ENCODE measurements at regions not wholly inside any gene's neighbourhood (a gene's known extent, or its start where the extent isn't known, plus 50 kb on each side); places are given as distances from the start of the nearest gene placed in this dataset.

DNA sequence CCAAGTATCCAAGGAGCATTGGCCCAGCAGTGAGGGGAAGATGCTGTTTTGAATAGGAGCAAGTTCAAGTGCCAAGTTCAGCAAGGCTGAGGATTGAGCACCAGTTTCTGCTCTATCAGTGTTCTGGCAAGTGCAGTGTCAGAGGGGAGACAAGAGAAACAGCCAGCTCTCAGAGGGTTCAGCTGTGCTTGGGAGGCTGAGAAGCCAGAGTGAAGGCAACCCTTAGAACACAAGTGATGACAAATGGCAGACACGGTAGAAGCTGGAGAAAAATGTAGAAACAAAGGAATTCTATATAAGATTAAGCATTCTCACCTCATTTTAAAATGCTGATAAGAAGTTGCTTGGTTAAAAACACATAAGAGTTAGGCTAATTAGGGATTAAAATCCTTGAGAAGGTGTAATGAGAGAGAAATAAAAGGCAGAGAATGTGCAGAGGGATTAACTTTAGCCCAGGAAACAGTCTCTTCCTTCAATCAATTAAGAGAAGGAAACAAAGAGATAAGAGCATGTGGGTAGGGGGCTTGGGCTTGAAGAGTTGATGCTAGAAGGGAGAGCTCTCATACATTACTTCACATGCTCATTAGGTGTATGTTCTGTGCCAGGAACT, 475.4 kb downstream of the AJAP1 start:
- no peak for TF ChIP-seq POLR2AphosphoS5 (IDR thresholded peaks at IDR 0.05; ENCODE audit: low read depth, low read length)
- TF ChIP-seq FOXP2 (optimal IDR thresholded peaks at IDR 0.05; ENCODE audit: borderline replicate concordance, extremely low read depth, extremely low read length, insufficient read depth) = no peak
- no peak for TF ChIP-seq TAF1 (IDR thresholded peaks at IDR 0.05; ENCODE audit: borderline replicate concordance, insufficient read depth, low read length)
- TF ChIP-seq, protein P1, sequence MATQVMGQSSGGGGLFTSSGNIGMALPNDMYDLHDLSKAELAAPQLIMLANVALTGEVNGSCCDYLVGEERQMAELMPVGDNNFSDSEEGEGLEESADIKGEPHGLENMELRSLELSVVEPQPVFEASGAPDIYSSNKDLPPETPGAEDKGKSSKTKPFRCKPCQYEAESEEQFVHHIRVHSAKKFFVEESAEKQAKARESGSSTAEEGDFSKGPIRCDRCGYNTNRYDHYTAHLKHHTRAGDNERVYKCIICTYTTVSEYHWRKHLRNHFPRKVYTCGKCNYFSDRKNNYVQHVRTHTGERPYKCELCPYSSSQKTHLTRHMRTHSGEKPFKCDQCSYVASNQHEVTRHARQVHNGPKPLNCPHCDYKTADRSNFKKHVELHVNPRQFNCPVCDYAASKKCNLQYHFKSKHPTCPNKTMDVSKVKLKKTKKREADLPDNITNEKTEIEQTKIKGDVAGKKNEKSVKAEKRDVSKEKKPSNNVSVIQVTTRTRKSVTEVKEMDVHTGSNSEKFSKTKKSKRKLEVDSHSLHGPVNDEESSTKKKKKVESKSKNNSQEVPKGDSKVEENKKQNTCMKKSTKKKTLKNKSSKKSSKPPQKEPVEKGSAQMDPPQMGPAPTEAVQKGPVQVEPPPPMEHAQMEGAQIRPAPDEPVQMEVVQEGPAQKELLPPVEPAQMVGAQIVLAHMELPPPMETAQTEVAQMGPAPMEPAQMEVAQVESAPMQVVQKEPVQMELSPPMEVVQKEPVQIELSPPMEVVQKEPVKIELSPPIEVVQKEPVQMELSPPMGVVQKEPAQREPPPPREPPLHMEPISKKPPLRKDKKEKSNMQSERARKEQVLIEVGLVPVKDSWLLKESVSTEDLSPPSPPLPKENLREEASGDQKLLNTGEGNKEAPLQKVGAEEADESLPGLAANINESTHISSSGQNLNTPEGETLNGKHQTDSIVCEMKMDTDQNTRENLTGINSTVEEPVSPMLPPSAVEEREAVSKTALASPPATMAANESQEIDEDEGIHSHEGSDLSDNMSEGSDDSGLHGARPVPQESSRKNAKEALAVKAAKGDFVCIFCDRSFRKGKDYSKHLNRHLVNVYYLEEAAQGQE (IDR thresholded peaks at IDR 0.05; ENCODE audit: insufficient read depth in 1 of 2, low read depth in 2 of 2, low read length in 2 of 2) = no peak

Data from PFSK-1 (cell line).